ENCODE measurements at regions not wholly inside any gene's neighbourhood (a gene's known extent, or its start where the extent isn't known, plus 50 kb on each side); places are given as distances from the start of the nearest gene placed in this dataset.
A peak's percentile ranks its signal among the peaks of the same experiment; 100 is the strongest.

DNA sequence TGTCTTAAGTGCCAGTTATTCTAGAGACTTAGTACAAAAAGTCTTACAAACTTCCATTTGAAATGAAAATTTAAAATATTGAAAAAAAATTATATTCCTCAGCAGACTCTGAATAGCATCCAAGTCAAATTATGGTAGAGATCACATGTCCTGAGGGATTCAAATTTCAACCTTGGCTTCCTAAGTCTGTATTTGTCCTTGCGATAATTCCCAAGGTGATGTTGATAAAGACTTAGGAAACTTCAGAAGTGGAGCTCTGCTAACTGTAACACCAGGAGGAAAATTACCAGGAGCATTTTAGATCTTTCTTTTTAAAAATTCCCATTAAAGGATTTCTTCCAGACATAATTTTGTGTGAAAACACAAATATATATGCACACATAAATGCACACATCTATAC lies 178.3 kb downstream of the IPO8 start:
- DNase-seq (ENCODE audit: low spot score) = no peak
- Histone ChIP-seq H3K4me3 (ENCODE audit: low read depth in 1 of 3, low read length in 3 of 3) (no peak overlapping the region), H3K9ac (ENCODE audit: low read depth in 1 of 2, low read length in 2 of 2) (no peak overlapping the region), H3K9me3 (ENCODE audit: control insufficient read depth in 4 of 4, low read length in 3 of 4) (no peaks in the 10 kb centered on the region), H3K36me3 (ENCODE audit: control insufficient read depth in 4 of 4, insufficient read depth in 3 of 4, low read depth in 1 of 4, low read length in 3 of 4) (no peaks in the 10 kb centered on the region), H3K4me1 (ENCODE audit: control insufficient read depth in 4 of 4, insufficient read depth in 4 of 4, low read length in 3 of 4) (peaks cover 0 to 3% (median 0%) of the 10 kb centered on the region in 4 donors), H3K27ac (ENCODE audit: low read depth in 1 of 2, low read length in 2 of 2) (no peak overlapping the region), H3K27me3 (ENCODE audit: control insufficient read depth in 4 of 4, insufficient read depth in 4 of 4, low read length in 3 of 4) (no peaks in the 10 kb centered on the region)
- WGBS = 95% methylated on average over 1 of the region's 1 CpG
- TF ChIP-seq HNF4G (IDR thresholded peaks at IDR 0.05) (no peak), RXRA (IDR thresholded peaks at IDR 0.05) (no peak), JUND (IDR thresholded peaks at IDR 0.05) (no peak), FOXA2 (IDR thresholded peaks at IDR 0.05) (no peak), FOXA1 (IDR thresholded peaks at IDR 0.05) (no peak), YY1 (IDR thresholded peaks at IDR 0.05) (no peak)
- TF ChIP-seq, protein P1, sequence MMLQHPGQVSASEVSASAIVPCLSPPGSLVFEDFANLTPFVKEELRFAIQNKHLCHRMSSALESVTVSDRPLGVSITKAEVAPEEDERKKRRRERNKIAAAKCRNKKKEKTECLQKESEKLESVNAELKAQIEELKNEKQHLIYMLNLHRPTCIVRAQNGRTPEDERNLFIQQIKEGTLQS (IDR thresholded peaks at IDR 0.05) = no peak

DNA sequence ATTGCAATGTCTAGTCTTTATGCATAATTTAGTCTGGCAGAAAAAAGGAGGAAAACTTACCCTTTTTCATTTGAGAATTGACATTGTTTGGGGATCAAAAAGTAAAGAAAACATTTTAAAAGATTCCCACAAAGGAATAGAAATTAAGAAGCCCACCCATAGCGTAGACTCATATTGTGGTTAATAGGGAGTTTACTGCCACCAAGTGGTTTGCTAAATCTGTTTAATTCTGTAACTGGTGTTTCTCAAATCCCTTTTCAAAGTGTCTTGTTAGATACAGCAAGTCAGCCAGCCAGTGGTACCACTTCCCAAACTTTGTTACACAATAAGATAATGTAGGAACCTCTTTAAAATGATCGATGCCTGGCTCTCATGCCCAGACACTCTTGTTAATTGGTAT lies 180.3 kb downstream of the IPO8 start:
- Histone ChIP-seq H3K4me1 (ENCODE audit: control insufficient read depth in 4 of 4, insufficient read depth in 4 of 4, low read length in 3 of 4) (peaks cover 0 to 3% (median 0%) of the 10 kb centered on the region in 4 donors), H3K27me3 (ENCODE audit: control insufficient read depth in 4 of 4, insufficient read depth in 4 of 4, low read length in 3 of 4) (no peaks in the 10 kb centered on the region), H3K9ac (ENCODE audit: low read depth in 1 of 2, low read length in 2 of 2) (no peak overlapping the region), H3K36me3 (ENCODE audit: control insufficient read depth in 4 of 4, insufficient read depth in 3 of 4, low read depth in 1 of 4, low read length in 3 of 4) (no peaks in the 10 kb centered on the region), H3K9me3 (ENCODE audit: control insufficient read depth in 4 of 4, low read length in 3 of 4) (no peaks in the 10 kb centered on the region), H3K4me3 (ENCODE audit: low read depth in 1 of 3, low read length in 3 of 3) (no peak overlapping the region), H3K27ac (ENCODE audit: low read depth in 1 of 2, low read length in 2 of 2) (no peak overlapping the region)
- no peak for DNase-seq (ENCODE audit: low spot score)
- TF ChIP-seq, protein P2, sequence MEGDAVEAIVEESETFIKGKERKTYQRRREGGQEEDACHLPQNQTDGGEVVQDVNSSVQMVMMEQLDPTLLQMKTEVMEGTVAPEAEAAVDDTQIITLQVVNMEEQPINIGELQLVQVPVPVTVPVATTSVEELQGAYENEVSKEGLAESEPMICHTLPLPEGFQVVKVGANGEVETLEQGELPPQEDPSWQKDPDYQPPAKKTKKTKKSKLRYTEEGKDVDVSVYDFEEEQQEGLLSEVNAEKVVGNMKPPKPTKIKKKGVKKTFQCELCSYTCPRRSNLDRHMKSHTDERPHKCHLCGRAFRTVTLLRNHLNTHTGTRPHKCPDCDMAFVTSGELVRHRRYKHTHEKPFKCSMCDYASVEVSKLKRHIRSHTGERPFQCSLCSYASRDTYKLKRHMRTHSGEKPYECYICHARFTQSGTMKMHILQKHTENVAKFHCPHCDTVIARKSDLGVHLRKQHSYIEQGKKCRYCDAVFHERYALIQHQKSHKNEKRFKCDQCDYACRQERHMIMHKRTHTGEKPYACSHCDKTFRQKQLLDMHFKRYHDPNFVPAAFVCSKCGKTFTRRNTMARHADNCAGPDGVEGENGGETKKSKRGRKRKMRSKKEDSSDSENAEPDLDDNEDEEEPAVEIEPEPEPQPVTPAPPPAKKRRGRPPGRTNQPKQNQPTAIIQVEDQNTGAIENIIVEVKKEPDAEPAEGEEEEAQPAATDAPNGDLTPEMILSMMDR (IDR thresholded peaks at IDR 0.05; ENCODE audit: low read depth, low read length, missing input control) = peak; percentile 24
- TF ChIP-seq RAD21 (IDR thresholded peaks at IDR 0.05) = peak; percentile 73 to 75
- TF ChIP-seq, protein P3, sequence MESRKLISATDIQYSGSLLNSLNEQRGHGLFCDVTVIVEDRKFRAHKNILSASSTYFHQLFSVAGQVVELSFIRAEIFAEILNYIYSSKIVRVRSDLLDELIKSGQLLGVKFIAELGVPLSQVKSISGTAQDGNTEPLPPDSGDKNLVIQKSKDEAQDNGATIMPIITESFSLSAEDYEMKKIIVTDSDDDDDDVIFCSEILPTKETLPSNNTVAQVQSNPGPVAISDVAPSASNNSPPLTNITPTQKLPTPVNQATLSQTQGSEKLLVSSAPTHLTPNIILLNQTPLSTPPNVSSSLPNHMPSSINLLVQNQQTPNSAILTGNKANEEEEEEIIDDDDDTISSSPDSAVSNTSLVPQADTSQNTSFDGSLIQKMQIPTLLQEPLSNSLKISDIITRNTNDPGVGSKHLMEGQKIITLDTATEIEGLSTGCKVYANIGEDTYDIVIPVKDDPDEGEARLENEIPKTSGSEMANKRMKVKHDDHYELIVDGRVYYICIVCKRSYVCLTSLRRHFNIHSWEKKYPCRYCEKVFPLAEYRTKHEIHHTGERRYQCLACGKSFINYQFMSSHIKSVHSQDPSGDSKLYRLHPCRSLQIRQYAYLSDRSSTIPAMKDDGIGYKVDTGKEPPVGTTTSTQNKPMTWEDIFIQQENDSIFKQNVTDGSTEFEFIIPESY (IDR thresholded peaks at IDR 0.05) = no peak
- WGBS = 34% methylated on average over 2 of the region's 2 CpGs

DNA sequence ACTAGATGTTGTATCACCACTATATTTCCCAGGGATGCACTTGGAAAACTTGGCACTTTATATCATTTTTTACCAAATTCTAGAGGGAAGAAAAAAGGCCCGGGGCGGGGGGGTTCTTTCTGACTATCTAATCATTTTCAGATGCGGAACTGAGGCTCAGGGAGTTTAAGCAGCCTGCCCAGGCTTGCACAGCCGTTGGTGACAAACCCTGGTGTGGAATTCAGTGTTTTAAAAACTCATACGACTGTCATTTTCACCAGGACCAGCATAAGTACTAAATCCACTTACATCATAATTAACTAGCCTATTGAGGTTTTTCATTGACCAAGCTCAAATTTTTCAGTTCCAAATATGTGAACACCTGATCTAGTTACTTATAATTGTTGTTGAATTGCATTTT lies 181.0 kb downstream of the IPO8 start:
- TF ChIP-seq, protein P2 (IDR thresholded peaks at IDR 0.05; ENCODE audit: low read depth, low read length, missing input control) = no peak
- TF ChIP-seq TAF1 (conservative IDR thresholded peaks at IDR 0.05) (no peak), YY1 (IDR thresholded peaks at IDR 0.05) (no peak), HNF4G (IDR thresholded peaks at IDR 0.05) (no peak), FOXA1 (IDR thresholded peaks at IDR 0.05) (no peak), SP1 (IDR thresholded peaks at IDR 0.05) (no peak), RAD21 (IDR thresholded peaks at IDR 0.05) (no peak), GABPA (IDR thresholded peaks at IDR 0.05 in 1 of 2, conservative IDR thresholded peaks at IDR 0.05 in 1 of 2) (no peak), JUND (IDR thresholded peaks at IDR 0.05) (no peak), FOXA2 (IDR thresholded peaks at IDR 0.05) (no peak)
- TF ChIP-seq, protein P1 (IDR thresholded peaks at IDR 0.05) = no peak
- Histone ChIP-seq H3K27me3 (ENCODE audit: control insufficient read depth in 4 of 4, insufficient read depth in 4 of 4, low read length in 3 of 4) (no peaks in the 10 kb centered on the region), H3K9ac (ENCODE audit: low read depth in 1 of 2, low read length in 2 of 2) (no peak overlapping the region), H3K27ac (ENCODE audit: low read depth in 1 of 2, low read length in 2 of 2) (no peak overlapping the region), H3K9me3 (ENCODE audit: control insufficient read depth in 4 of 4, low read length in 3 of 4) (no peaks in the 10 kb centered on the region), H3K4me3 (ENCODE audit: low read depth in 1 of 3, low read length in 3 of 3) (no peak overlapping the region), H3K4me1 (ENCODE audit: control insufficient read depth in 4 of 4, insufficient read depth in 4 of 4, low read length in 3 of 4) (peaks cover 0 to 8% (median 4%) of the 10 kb centered on the region in 4 donors), H3K36me3 (ENCODE audit: control insufficient read depth in 4 of 4, insufficient read depth in 3 of 4, low read depth in 1 of 4, low read length in 3 of 4) (no peaks in the 10 kb centered on the region)
- DNase-seq (ENCODE audit: low spot score) = no peak
- 83% methylated on average over 5 of the region's 5 CpGs for WGBS
